ENCODE measurements at regions not wholly inside any gene's neighbourhood (a gene's known extent, or its start where the extent isn't known, plus 50 kb on each side); places are given as distances from the start of the nearest gene placed in this dataset.
A peak's percentile ranks its signal among the peaks of the same experiment; 100 is the strongest.

- intact Hi-C loops (cut with DNase I): no loop called here
- no peaks in the 10 kb centered on the region for H3K9me3 ChIP-seq
- peaks cover 12% of the 10 kb centered on the region for H3K4me1 ChIP-seq
- ATAC-seq (peak in 1 of 4 donors; percentile 21), DNase-seq (no peak)
- H3K27me3 ChIP-seq (ENCODE audit: insufficient read depth in 3 of 3, low read length in 2 of 3): no peaks in the 10 kb centered on the region
- no peak for TF ChIP-seq CTCF (IDR thresholded peaks at IDR 0.05)
- no peaks in the 10 kb centered on the region for H3K36me3 ChIP-seq (ENCODE audit: insufficient read depth in 1 of 2, low read depth in 1 of 2)
- no peak overlapping the region for H3K27ac ChIP-seq
- WGBS, 3 donors: 41 to 65% (median 44%) methylated on average over 5 of the region's 5 CpGs
- no peak overlapping the region for H3K4me3 ChIP-seq
These were observed 196.6 kb downstream of the LY86 start for GRCh38 chr6:6785163-6785521.

DNA sequence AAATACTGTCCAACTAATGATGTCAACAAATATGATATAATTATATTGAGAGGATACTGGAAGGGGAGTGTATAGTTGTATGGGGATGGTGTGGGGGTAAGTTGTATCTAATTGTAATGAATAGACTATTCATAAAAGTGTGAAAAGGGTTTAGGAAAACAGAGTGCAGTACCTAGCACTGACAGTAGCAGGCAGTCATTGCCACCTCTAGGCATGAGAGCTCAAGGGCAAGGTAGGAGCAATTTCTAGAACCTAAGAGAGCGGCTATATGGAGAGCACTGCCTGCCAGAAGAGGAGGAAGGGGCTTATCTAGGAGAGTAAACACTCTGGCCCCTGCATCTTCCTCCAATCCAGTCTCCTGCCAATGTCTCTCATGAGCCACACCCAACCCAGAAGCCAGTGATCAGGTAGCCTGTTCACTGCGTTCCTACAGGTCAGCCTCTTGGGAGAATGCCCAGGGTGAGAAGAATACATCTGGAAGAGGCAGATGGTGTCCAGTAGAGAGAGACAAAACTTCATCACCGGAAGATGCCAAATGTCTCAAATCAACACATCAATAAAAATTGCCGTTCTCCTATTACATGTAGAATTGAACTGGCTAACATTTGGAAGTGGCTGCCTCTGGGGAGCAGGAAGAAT, 200.0 kb downstream of the LY86 start:
- H3K9me3 ChIP-seq: no peaks in the 10 kb centered on the region
- TF ChIP-seq CTCF (IDR thresholded peaks at IDR 0.05): peak; percentile 31
- 47 to 64% (median 51%) methylated on average over 4 of the region's 4 CpGs for WGBS, 3 donors
- H3K36me3 ChIP-seq (ENCODE audit: insufficient read depth in 1 of 2, low read depth in 1 of 2): no peaks in the 10 kb centered on the region
- H3K27ac ChIP-seq: no peak overlapping the region
- no peak overlapping the region for H3K4me3 ChIP-seq
- intact Hi-C loops (cut with DNase I): no loop called here
- peaks cover 3% of the 10 kb centered on the region for H3K4me1 ChIP-seq
- H3K27me3 ChIP-seq (ENCODE audit: insufficient read depth in 3 of 3, low read length in 2 of 3): no peaks in the 10 kb centered on the region
- DNase-seq: no peak
- peak; percentile 28 to 74 (median 65) for ATAC-seq

- intact Hi-C loops (cut with DNase I): no loop called here
- ATAC-seq: no peak
These were observed 201.9 kb downstream of the LY86 start for GRCh38 chr6:6790393-6790792.

GRCh38 chr6:6790891-6791290, 202.4 kb downstream of the LY86 start:
- Histone ChIP-seq H3K36me3 (ENCODE audit: insufficient read depth in 1 of 2, low read depth in 1 of 2) (no peaks in the 10 kb centered on the region), H3K27me3 (ENCODE audit: insufficient read depth in 3 of 3, low read length in 2 of 3) (no peaks in the 10 kb centered on the region), H3K4me1 (peaks cover 3% of the 10 kb centered on the region), H3K27ac (no peak overlapping the region), H3K4me3 (no peak overlapping the region), H3K9me3 (no peaks in the 10 kb centered on the region)
- intact Hi-C loops (cut with DNase I): no loop called here
- no peak for DNase-seq
- 94 to 95% (median 94%) methylated on average over 3 of the region's 3 CpGs for WGBS, 3 donors
- no peak for ATAC-seq
- no peak for TF ChIP-seq CTCF (IDR thresholded peaks at IDR 0.05)

More at GRCh38 chr6:6790393-6790792, 201.9 kb downstream of the LY86 start:
- H3K36me3 ChIP-seq (ENCODE audit: insufficient read depth in 1 of 2, low read depth in 1 of 2): no peaks in the 10 kb centered on the region
- 93 to 96% (median 96%) methylated on average over 5 of the region's 5 CpGs for WGBS, 3 donors
- no peaks in the 10 kb centered on the region for H3K9me3 ChIP-seq
- no peak for TF ChIP-seq CTCF (IDR thresholded peaks at IDR 0.05)
- H3K4me3 ChIP-seq: no peak overlapping the region
- DNase-seq: no peak
- no peak overlapping the region for H3K27ac ChIP-seq
- H3K27me3 ChIP-seq (ENCODE audit: insufficient read depth in 3 of 3, low read length in 2 of 3): no peaks in the 10 kb centered on the region
- H3K4me1 ChIP-seq: peaks cover 3% of the 10 kb centered on the region
